ENCODE measurements at regions not wholly inside any gene's neighbourhood (a gene's known extent, or its start where the extent isn't known, plus 50 kb on each side); places are given as distances from the start of the nearest gene placed in this dataset.
A peak's percentile ranks its signal among the peaks of the same experiment; 100 is the strongest.

GRCh38 chr14:44712024-44712815 is 205.1 kb upstream of the FSCB start:
- no peak for DNase-seq (ENCODE audit: low read depth)

GRCh38 chr14:44701563-44702263 is 194.6 kb upstream of the FSCB start:
- DNase-seq (ENCODE audit: low read depth): no peak

GRCh38 chr14:44700694-44701093 is 193.6 kb upstream of the FSCB start:
- DNase-seq (ENCODE audit: low read depth): no peak

- DNase-seq (ENCODE audit: low read depth): no peak
These were observed 193.1 kb upstream of the FSCB start for GRCh38 chr14:44700184-44700583.

- no peak for DNase-seq (ENCODE audit: low read depth)
These were observed 192.3 kb upstream of the FSCB start for GRCh38 chr14:44699391-44699790.

- DNase-seq (ENCODE audit: low read depth): no peak
These were observed 162.4 kb upstream of the FSCB start for GRCh38 chr14:44669496-44669895.

GRCh38 chr14:44663136-44663535 is 156.1 kb upstream of the FSCB start:
- DNase-seq (ENCODE audit: low read depth): no peak

GRCh38 chr14:44662250-44662891 is 155.3 kb upstream of the FSCB start:
- no peak for DNase-seq (ENCODE audit: low read depth)

- no peak for DNase-seq (ENCODE audit: low read depth)
These were observed 151.3 kb upstream of the FSCB start for GRCh38 chr14:44658389-44658696.

GRCh38 chr14:44657696-44658388 is 150.8 kb upstream of the FSCB start:
- DNase-seq (ENCODE audit: low read depth): peak; percentile 5

- DNase-seq (ENCODE audit: low read depth): no peak
These were observed 150.1 kb upstream of the FSCB start for GRCh38 chr14:44657203-44657602.

GRCh38 chr14:44654591-44654990 is 147.5 kb upstream of the FSCB start:
- DNase-seq (ENCODE audit: low read depth): no peak

GRCh38 chr14:44653641-44654040 is 146.6 kb upstream of the FSCB start:
- no peak for DNase-seq (ENCODE audit: low read depth)

- no peak for DNase-seq (ENCODE audit: low read depth)
These were observed 145.6 kb upstream of the FSCB start for GRCh38 chr14:44652640-44653039.

GRCh38 chr14:44649061-44649460 is 142.0 kb upstream of the FSCB start:
- DNase-seq (ENCODE audit: low read depth): no peak

GRCh38 chr14:44640416-44640815 is 133.3 kb upstream of the FSCB start:
- no peak for DNase-seq (ENCODE audit: low read depth)

- DNase-seq (ENCODE audit: low read depth): no peak
These were observed 132.8 kb upstream of the FSCB start for GRCh38 chr14:44639781-44640385.

- no peak for DNase-seq (ENCODE audit: low read depth)
These were observed 127.6 kb upstream of the FSCB start for GRCh38 chr14:44634692-44635091.

- no peak for DNase-seq (ENCODE audit: low read depth)
These were observed 119.3 kb upstream of the FSCB start for GRCh38 chr14:44626423-44626822.

GRCh38 chr14:44625098-44625497 is 118.0 kb upstream of the FSCB start:
- no peak for DNase-seq (ENCODE audit: low read depth)

GRCh38 chr14:44620121-44621019 is 113.3 kb upstream of the FSCB start:
- DNase-seq (ENCODE audit: low read depth): no peak

Data from fibroblast of the conjunctiva (primary cell).